Mesendoderm (in vitro differentiated cells): ENCODE measurements at regions not wholly inside any gene's neighbourhood (a gene's known extent, or its start where the extent isn't known, plus 50 kb on each side); places are given as distances from the start of the nearest gene placed in this dataset.

Experiments used
- DNase-seq: peaks from one replicate; pipeline ENCODE4 v3.0.0; 2013
- H2AK5ac ChIP-seq: 2 replicates; pipeline ENCODE4 v1.6.1; 2013; ENCODE audit warnings: low read length, inconsistent platforms
- H2BK120ac ChIP-seq: 2 replicates; pipeline ENCODE4 v1.6.1; 2013; ENCODE audit warnings: low read depth, mild to moderate bottlenecking, low read length, moderate library complexity, mixed read lengths
- H2BK15ac ChIP-seq: replicated peaks from 2 replicates; pipeline ENCODE4 v1.6.1; 2013; ENCODE audit warnings: low read depth, mild to moderate bottlenecking, moderate library complexity
- H2BK5ac ChIP-seq: 2 replicates; pipeline ENCODE4 v1.6.1; 2013; ENCODE audit warnings: low read length, inconsistent platforms
- H3K18ac ChIP-seq: 2 replicates; pipeline ENCODE4 v1.6.1; 2013; ENCODE audit warnings: mild to moderate bottlenecking, low read length, mixed read lengths
- H3K23ac ChIP-seq: one replicate; pipeline ENCODE4 v1.6.1; 2013; ENCODE audit warnings: low read length
- H3K27ac ChIP-seq: 2 replicates; pipeline ENCODE4 v1.5.1; 2013; ENCODE audit warnings: low read depth, mild to moderate bottlenecking, inconsistent platforms, low read length, moderate library complexity
- H3K27me3 ChIP-seq: 2 replicates; pipeline ENCODE4 v1.6.1; 2013; ENCODE audit warnings: low read length, control low read depth, mild to moderate bottlenecking, inconsistent platforms; ENCODE audit not compliant: insufficient read depth, poor library complexity
- H3K36me3 ChIP-seq: 2 replicates; pipeline ENCODE4 v1.6.1; 2013; ENCODE audit warnings: low read length, inconsistent platforms; ENCODE audit not compliant: control insufficient read depth, insufficient read depth
- H3K4ac ChIP-seq: one replicate; pipeline ENCODE4 v1.6.1; 2013; ENCODE audit warnings: low read depth, mild to moderate bottlenecking, low read length, moderate library complexity
- H3K4me1 ChIP-seq: 2 replicates; pipeline ENCODE4 v1.6.1; 2013; ENCODE audit warnings: low read depth, low read length, inconsistent platforms; ENCODE audit not compliant: control insufficient read depth
- H3K4me2 ChIP-seq: 2 replicates; pipeline ENCODE4 v1.6.1; 2013; ENCODE audit warnings: low read length
- H3K4me3 ChIP-seq: 2 replicates; pipeline ENCODE4 v1.5.1; 2013; ENCODE audit warnings: mild to moderate bottlenecking, low read length
- H3K56ac ChIP-seq: one replicate; pipeline ENCODE4 v1.6.1; 2013; ENCODE audit warnings: low read length
- H3K79me1 ChIP-seq: 2 replicates; pipeline ENCODE4 v1.6.1; 2013; ENCODE audit warnings: low read length, inconsistent platforms
- H3K79me2 ChIP-seq: 2 replicates; pipeline ENCODE4 v1.6.1; 2013; ENCODE audit warnings: mild to moderate bottlenecking, low read length; ENCODE audit not compliant: control insufficient read depth, insufficient read depth
- H3K9ac ChIP-seq: 2 replicates; pipeline ENCODE4 v1.6.1; 2013; ENCODE audit warnings: low read length, inconsistent platforms
- H4K5ac ChIP-seq: one replicate; pipeline ENCODE4 v1.6.1; 2013; ENCODE audit warnings: low read length
- H4K8ac ChIP-seq: one replicate; pipeline ENCODE4 v1.6.1; 2013; ENCODE audit warnings: low read depth, mild to moderate bottlenecking, control low read depth, low read length, moderate library complexity
- WGBS: extraction: QIAGEN DNeasy Blood & Tissue Kit; methylation state at CpG from one replicate; pipeline ENCODE4 v1.1.7; 2013; ENCODE audit warnings: low lambda C conversion rate, missing lambda C conversion rate; ENCODE audit not compliant: insufficient coverage; ENCODE audit errors: extremely low coverage; 5-methylcytosine and 5-hydroxymethylcytosine counted together

GRCh38 chr6:68307301-68307700 lies 327.8 kb upstream of the ADGRB3 start:
- no peak overlapping the region for H2AK5ac ChIP-seq
- no peaks in the 10 kb centered on the region for H3K4me1 ChIP-seq
- no peaks in the 10 kb centered on the region for H3K36me3 ChIP-seq
- no peak overlapping the region for H4K8ac ChIP-seq
- H3K56ac ChIP-seq = no peak overlapping the region
- no peak overlapping the region for H2BK15ac ChIP-seq
- H3K23ac ChIP-seq = no peak overlapping the region
- no peak for DNase-seq
- WGBS = no CpG with 5 or more reads among the region's 1 CpG
- H2BK5ac ChIP-seq = no peak overlapping the region
- no peaks in the 10 kb centered on the region for H3K79me1 ChIP-seq
- H3K4ac ChIP-seq = no peak overlapping the region
- no peak overlapping the region for H3K4me2 ChIP-seq
- H3K4me3 ChIP-seq = no peak overlapping the region
- no peak overlapping the region for H4K5ac ChIP-seq
- no peak overlapping the region for H3K9ac ChIP-seq
- H3K27me3 ChIP-seq = no peaks in the 10 kb centered on the region
- H3K27ac ChIP-seq = no peak overlapping the region
- H3K18ac ChIP-seq = no peak overlapping the region
- no peaks in the 10 kb centered on the region for H3K79me2 ChIP-seq
- H2BK120ac ChIP-seq = no peak overlapping the region

- Histone ChIP-seq H3K36me3 (no peaks in the 10 kb centered on the region), H2BK5ac (no peak overlapping the region), H3K23ac (no peak overlapping the region), H3K27ac (no peak overlapping the region), H4K5ac (no peak overlapping the region), H3K79me1 (no peaks in the 10 kb centered on the region), H3K4me3 (no peak overlapping the region), H3K79me2 (no peaks in the 10 kb centered on the region), H3K18ac (no peak overlapping the region), H2BK120ac (no peak overlapping the region), H2BK15ac (no peak overlapping the region), H3K4me2 (no peak overlapping the region), H3K56ac (no peak overlapping the region), H4K8ac (no peak overlapping the region), H2AK5ac (no peak overlapping the region), H3K9ac (no peak overlapping the region), H3K27me3 (no peaks in the 10 kb centered on the region), H3K4ac (no peak overlapping the region), H3K4me1 (no peaks in the 10 kb centered on the region)
- no peak for DNase-seq
Measured at GRCh38 chr6:68296126-68296525, 339.0 kb upstream of the ADGRB3 start.

- H2BK15ac ChIP-seq = no peak overlapping the region
- no peak overlapping the region for H4K5ac ChIP-seq
- H2AK5ac ChIP-seq = no peak overlapping the region
- no peaks in the 10 kb centered on the region for H3K4me1 ChIP-seq
- no CpG with 5 or more reads among the region's 1 CpG for WGBS
- H3K4me3 ChIP-seq = no peak overlapping the region
- no peak for DNase-seq
- H3K27ac ChIP-seq = no peak overlapping the region
- H2BK120ac ChIP-seq = no peak overlapping the region
- H3K23ac ChIP-seq = no peak overlapping the region
- H3K4ac ChIP-seq = no peak overlapping the region
- no peaks in the 10 kb centered on the region for H3K27me3 ChIP-seq
- H3K79me1 ChIP-seq = no peaks in the 10 kb centered on the region
- no peak overlapping the region for H3K4me2 ChIP-seq
- H3K9ac ChIP-seq = no peak overlapping the region
- H3K36me3 ChIP-seq = no peaks in the 10 kb centered on the region
- H2BK5ac ChIP-seq = no peak overlapping the region
- no peak overlapping the region for H3K18ac ChIP-seq
- no peak overlapping the region for H3K56ac ChIP-seq
- no peaks in the 10 kb centered on the region for H3K79me2 ChIP-seq
- no peak overlapping the region for H4K8ac ChIP-seq
Measured at GRCh38 chr6:68282646-68283045, 352.4 kb upstream of the ADGRB3 start.

- no peak overlapping the region for H3K4me2 ChIP-seq
- H3K27ac ChIP-seq = no peak overlapping the region
- H2BK120ac ChIP-seq = no peak overlapping the region
- H3K79me2 ChIP-seq = no peaks in the 10 kb centered on the region
- no peak overlapping the region for H3K4me3 ChIP-seq
- no peak overlapping the region for H4K8ac ChIP-seq
- no peaks in the 10 kb centered on the region for H3K36me3 ChIP-seq
- DNase-seq = peak; percentile 13
- H3K23ac ChIP-seq = no peak overlapping the region
- H2AK5ac ChIP-seq = no peak overlapping the region
- no peak overlapping the region for H4K5ac ChIP-seq
- no peak overlapping the region for H2BK15ac ChIP-seq
- H3K18ac ChIP-seq = no peak overlapping the region
- H3K79me1 ChIP-seq = no peaks in the 10 kb centered on the region
- H3K27me3 ChIP-seq = no peaks in the 10 kb centered on the region
- H3K9ac ChIP-seq = no peak overlapping the region
- H3K56ac ChIP-seq = no peak overlapping the region
- no peaks in the 10 kb centered on the region for H3K4me1 ChIP-seq
- H3K4ac ChIP-seq = no peak overlapping the region
- WGBS = no CpG with 5 or more reads among the region's 3 CpGs
- H2BK5ac ChIP-seq = no peak overlapping the region
Measured at GRCh38 chr6:68279793-68280557, 355.1 kb upstream of the ADGRB3 start.

GRCh38 chr6:68273297-68273696 lies 361.8 kb upstream of the ADGRB3 start:
- H4K8ac ChIP-seq = no peak overlapping the region
- H3K79me2 ChIP-seq = no peaks in the 10 kb centered on the region
- no peak overlapping the region for H3K27ac ChIP-seq
- no peak overlapping the region for H2BK15ac ChIP-seq
- H3K56ac ChIP-seq = no peak overlapping the region
- no peaks in the 10 kb centered on the region for H3K36me3 ChIP-seq
- no peaks in the 10 kb centered on the region for H3K79me1 ChIP-seq
- no peak overlapping the region for H2AK5ac ChIP-seq
- no peak overlapping the region for H3K4me2 ChIP-seq
- no peak overlapping the region for H2BK5ac ChIP-seq
- H3K4me3 ChIP-seq = no peak overlapping the region
- no peak overlapping the region for H3K9ac ChIP-seq
- no peak overlapping the region for H3K18ac ChIP-seq
- no peaks in the 10 kb centered on the region for H3K4me1 ChIP-seq
- DNase-seq = no peak
- H2BK120ac ChIP-seq = no peak overlapping the region
- H3K4ac ChIP-seq = no peak overlapping the region
- no peak overlapping the region for H3K23ac ChIP-seq
- H4K5ac ChIP-seq = no peak overlapping the region
- H3K27me3 ChIP-seq = no peaks in the 10 kb centered on the region

GRCh38 chr6:68256391-68256790 lies 378.7 kb upstream of the ADGRB3 start:
- no peaks in the 10 kb centered on the region for H3K79me2 ChIP-seq
- H3K36me3 ChIP-seq = no peaks in the 10 kb centered on the region
- no peak overlapping the region for H2BK15ac ChIP-seq
- H3K4me3 ChIP-seq = no peak overlapping the region
- no peaks in the 10 kb centered on the region for H3K79me1 ChIP-seq
- no peaks in the 10 kb centered on the region for H3K4me1 ChIP-seq
- H3K4me2 ChIP-seq = no peak overlapping the region
- no peak overlapping the region for H4K5ac ChIP-seq
- no peak overlapping the region for H3K4ac ChIP-seq
- H3K27me3 ChIP-seq = no peaks in the 10 kb centered on the region
- H4K8ac ChIP-seq = no peak overlapping the region
- no peak overlapping the region for H2AK5ac ChIP-seq
- H2BK5ac ChIP-seq = no peak overlapping the region
- no peak overlapping the region for H3K9ac ChIP-seq
- no peak overlapping the region for H3K56ac ChIP-seq
- no CpG with 5 or more reads among the region's 2 CpGs for WGBS
- no peak for DNase-seq
- no peak overlapping the region for H3K23ac ChIP-seq
- no peak overlapping the region for H3K27ac ChIP-seq
- no peak overlapping the region for H2BK120ac ChIP-seq
- no peak overlapping the region for H3K18ac ChIP-seq
